ENCODE measurements at regions not wholly inside any gene's neighbourhood (a gene's known extent, or its start where the extent isn't known, plus 50 kb on each side); places are given as distances from the start of the nearest gene placed in this dataset.

DNA sequence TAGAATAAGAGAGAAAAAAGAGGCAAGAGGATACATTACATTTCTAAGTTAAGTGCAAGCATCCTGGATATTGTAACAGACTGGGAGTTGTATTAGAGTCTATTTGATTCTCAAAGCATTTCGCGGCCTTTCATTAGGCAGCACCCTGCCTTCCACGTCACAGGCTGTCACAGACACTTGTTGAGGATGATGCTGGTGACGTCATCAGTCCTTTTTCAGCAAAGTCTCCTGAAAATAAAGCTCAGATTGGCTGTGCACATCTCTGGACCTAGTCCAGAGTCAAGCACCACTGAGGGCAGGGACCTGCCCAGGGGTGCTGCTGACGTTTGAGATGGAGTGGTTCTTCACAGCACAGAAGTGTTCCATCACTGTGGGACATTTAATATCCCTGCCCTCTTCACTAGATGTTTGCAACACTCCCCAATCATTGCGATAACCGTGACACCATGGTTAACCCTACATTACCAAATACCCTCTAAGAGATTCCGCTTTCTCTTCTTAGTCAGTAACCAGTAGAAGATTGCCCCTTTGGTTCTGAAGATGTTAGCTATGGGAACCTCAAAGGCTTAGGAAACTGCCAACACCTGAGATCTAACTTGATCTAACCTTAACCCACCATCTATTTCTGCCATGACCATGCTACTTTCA lies 72.7 kb upstream of the F3 start:
- Mint-ChIP-seq H3K9me3 (peaks cover 6% of the 10 kb centered on the region), H3K4me1 (peaks cover 26% of the 10 kb centered on the region), H3K27me3 (ENCODE audit: insufficient read depth, low read depth) (peaks cover 2% of the 10 kb centered on the region), H3K4me3 (no peak overlapping the region), H3K27ac (no peak overlapping the region), H3K36me3 (no peaks in the 10 kb centered on the region)
- Histone ChIP-seq H3K9me3 (ENCODE audit: low read depth) (no peaks in the 10 kb centered on the region), H3K27me3 (no peaks in the 10 kb centered on the region), H2AFZ (replicated peaks) (no peak overlapping the region), H3K79me2 (ENCODE audit: low read depth) (no peaks in the 10 kb centered on the region), H3K36me3 (no peaks in the 10 kb centered on the region), H3K27ac (no peak overlapping the region), H3K4me2 (no peak overlapping the region), H3K4me3 (no peak overlapping the region), H4K20me1 (ENCODE audit: low read depth) (no peaks in the 10 kb centered on the region), H3F3A (ENCODE audit: low read depth) (no peaks in the 10 kb centered on the region), H3K9ac (no peak overlapping the region), H3K4me1 (peaks cover 8% of the 10 kb centered on the region)
- TF ChIP-seq EZH2phosphoT487 (IDR thresholded peaks at IDR 0.05): no peak
- no peak for TF ChIP-seq EZH2 (IDR thresholded peaks at IDR 0.05)
- TF ChIP-seq, protein P1, sequence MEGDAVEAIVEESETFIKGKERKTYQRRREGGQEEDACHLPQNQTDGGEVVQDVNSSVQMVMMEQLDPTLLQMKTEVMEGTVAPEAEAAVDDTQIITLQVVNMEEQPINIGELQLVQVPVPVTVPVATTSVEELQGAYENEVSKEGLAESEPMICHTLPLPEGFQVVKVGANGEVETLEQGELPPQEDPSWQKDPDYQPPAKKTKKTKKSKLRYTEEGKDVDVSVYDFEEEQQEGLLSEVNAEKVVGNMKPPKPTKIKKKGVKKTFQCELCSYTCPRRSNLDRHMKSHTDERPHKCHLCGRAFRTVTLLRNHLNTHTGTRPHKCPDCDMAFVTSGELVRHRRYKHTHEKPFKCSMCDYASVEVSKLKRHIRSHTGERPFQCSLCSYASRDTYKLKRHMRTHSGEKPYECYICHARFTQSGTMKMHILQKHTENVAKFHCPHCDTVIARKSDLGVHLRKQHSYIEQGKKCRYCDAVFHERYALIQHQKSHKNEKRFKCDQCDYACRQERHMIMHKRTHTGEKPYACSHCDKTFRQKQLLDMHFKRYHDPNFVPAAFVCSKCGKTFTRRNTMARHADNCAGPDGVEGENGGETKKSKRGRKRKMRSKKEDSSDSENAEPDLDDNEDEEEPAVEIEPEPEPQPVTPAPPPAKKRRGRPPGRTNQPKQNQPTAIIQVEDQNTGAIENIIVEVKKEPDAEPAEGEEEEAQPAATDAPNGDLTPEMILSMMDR (IDR thresholded peaks at IDR 0.05): no peak
- no peak for DNase-seq (ENCODE audit: low spot score)

DNA sequence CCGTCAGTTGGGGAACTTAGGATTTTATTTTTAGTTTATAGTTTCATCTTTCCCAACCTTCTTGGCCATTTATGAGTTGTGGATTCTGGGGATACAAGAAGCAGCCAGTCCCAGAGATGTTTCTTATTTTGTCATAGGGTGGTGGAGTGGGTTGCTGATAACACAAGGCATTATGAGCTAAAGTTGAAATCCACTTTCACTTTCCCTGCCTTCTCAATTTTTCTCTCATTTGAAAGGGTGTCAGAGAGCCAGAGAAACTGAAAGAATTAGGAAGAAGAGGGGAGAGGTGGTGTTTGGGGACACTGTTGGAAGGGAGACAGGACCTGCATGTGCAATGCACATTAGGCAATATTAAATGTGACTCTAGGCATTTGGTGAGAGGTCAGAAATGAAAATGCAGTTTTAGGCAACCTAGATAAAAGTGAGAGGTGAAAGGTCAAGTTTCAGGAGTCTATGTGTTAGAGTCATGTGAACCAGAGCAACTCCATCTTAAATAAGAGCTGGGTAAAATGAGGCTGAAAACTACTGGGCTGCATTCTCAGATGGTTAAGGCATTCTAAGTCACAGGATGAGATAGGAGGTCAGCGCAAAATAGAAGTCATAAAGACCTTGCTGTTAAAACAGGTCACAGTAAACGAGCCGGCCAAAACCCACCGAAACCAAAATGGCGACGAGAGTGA lies 71.1 kb upstream of the F3 start:
- Histone ChIP-seq H3K27ac (no peak overlapping the region), H3K36me3 (no peaks in the 10 kb centered on the region), H3K4me2 (no peak overlapping the region), H3F3A (ENCODE audit: low read depth) (peaks cover 6% of the 10 kb centered on the region), H3K4me1 (peaks cover 12% of the 10 kb centered on the region), H3K9ac (no peak overlapping the region), H3K27me3 (no peaks in the 10 kb centered on the region), H3K79me2 (ENCODE audit: low read depth) (no peaks in the 10 kb centered on the region), H3K4me3 (no peak overlapping the region), H2AFZ (replicated peaks) (no peak overlapping the region), H4K20me1 (ENCODE audit: low read depth) (no peaks in the 10 kb centered on the region), H3K9me3 (ENCODE audit: low read depth) (no peaks in the 10 kb centered on the region)
- Mint-ChIP-seq H3K27ac (no peak overlapping the region), H3K9me3 (no peaks in the 10 kb centered on the region), H3K4me1 (peaks cover 27% of the 10 kb centered on the region), H3K4me3 (no peak overlapping the region), H3K36me3 (no peaks in the 10 kb centered on the region), H3K27me3 (ENCODE audit: insufficient read depth, low read depth) (peaks cover 8% of the 10 kb centered on the region)
- no peak for DNase-seq (ENCODE audit: low spot score)
- TF ChIP-seq EZH2phosphoT487 (IDR thresholded peaks at IDR 0.05): no peak

DNA sequence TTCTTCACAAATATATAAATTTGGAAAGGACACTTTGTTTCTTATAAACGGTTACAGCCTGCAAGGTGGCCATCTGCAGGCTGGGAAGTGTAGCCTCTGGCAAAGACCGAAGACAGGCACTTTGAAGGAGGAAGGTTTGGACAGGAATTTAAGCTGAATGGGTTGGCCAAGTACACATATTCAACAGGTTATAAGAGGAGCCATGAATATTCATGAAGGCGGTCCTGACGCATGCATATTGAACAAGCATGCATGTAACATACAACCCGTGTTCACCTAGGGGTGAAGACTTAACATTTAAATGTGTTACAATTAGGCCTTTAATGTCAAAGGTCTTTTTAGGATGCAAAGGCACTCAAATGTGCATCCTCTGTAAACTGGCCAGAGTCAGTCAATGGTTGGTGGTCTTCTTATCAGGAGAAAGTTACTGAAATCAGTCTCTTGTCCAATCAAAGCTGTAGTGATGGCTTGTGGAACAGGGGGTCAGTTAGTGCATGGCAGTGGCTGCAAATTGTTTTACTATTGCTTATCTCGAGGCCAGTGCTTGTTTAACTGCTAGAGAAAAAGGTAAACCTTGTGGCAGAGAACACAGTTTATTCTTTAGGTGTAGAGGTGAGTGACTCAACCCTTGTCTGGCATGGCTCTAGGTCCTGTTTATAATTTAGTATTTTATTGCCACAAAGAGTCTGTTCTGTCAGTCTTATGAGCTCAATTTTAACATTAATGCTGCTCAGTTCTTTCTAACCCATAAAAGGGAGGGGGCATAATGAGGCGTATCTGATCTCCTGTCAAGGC lies 70.3 kb upstream of the F3 start:
- no peaks in the 10 kb centered on the region for H3K36me3 ChIP-seq
- H3K9me3 Mint-ChIP-seq: no peaks in the 10 kb centered on the region
- no peak overlapping the region for H3K4me3 Mint-ChIP-seq
- H3K9me3 ChIP-seq (ENCODE audit: low read depth): no peaks in the 10 kb centered on the region
- no peaks in the 10 kb centered on the region for H3K36me3 Mint-ChIP-seq
- H3K4me1 Mint-ChIP-seq: peaks cover 30% of the 10 kb centered on the region
- H3K9ac ChIP-seq: no peak overlapping the region
- H4K20me1 ChIP-seq (ENCODE audit: low read depth): no peaks in the 10 kb centered on the region
- H2AFZ ChIP-seq (replicated peaks): no peak overlapping the region
- H3K4me3 ChIP-seq: no peak overlapping the region
- no peak overlapping the region for H3K27ac ChIP-seq
- H3K4me1 ChIP-seq: peaks cover 12% of the 10 kb centered on the region
- H3K4me2 ChIP-seq: no peak overlapping the region
- peaks cover 8% of the 10 kb centered on the region for H3K27me3 Mint-ChIP-seq (ENCODE audit: insufficient read depth, low read depth)
- DNase-seq (ENCODE audit: low spot score): no peak
- peaks cover 6% of the 10 kb centered on the region for H3F3A ChIP-seq (ENCODE audit: low read depth)
- H3K27me3 ChIP-seq: no peaks in the 10 kb centered on the region
- no peak for TF ChIP-seq EZH2phosphoT487 (IDR thresholded peaks at IDR 0.05)
- TF ChIP-seq, protein P1 (IDR thresholded peaks at IDR 0.05): no peak
- no peak for TF ChIP-seq EZH2 (IDR thresholded peaks at IDR 0.05)
- H3K27ac Mint-ChIP-seq: no peak overlapping the region
- no peaks in the 10 kb centered on the region for H3K79me2 ChIP-seq (ENCODE audit: low read depth)
